Islet of Langerhans (tissue), 1 donor: ENCODE measurements at regions not wholly inside any gene's neighbourhood (a gene's known extent, or its start where the extent isn't known, plus 50 kb on each side); places are given as distances from the start of the nearest gene placed in this dataset.

Source experiments
- FAIRE-seq: peaks from one replicate; lab custom pipeline; 2011; peaks lifted over from hg19 to GRCh38; lab: Jason Lieb, UNC

DNA sequence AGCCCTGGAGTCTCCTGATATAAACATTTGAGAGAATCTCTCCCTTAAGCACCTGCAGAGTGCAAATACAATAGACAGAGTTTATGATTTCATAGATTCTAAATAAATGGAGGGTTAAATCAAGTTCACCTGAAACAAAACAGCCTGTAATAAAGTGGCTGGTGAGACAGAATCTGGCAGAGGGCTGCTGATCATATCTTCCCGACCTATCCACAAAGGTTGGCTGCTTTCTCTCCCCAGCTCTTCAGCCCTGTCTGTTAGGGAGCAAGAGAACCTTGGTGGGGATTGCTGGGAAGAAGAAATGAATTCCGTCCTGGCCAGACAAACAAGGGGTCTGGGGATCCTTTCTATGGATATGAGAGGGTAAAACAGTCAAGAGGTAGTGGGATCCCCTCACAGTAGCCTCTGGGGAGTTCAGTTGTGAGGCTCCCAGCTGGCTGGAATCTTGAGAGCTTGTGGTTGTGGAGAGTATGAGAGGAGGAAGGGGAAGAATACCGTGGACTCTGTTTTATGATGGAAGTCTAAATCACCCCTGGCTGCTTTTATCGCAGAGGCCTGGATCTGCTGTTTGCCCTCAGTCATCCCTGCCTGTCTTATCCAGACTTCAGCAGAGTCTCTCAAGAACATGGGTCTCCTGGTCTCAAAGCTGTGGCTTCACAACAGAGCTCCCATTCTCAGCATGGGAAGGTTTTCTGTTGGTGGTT is 451.3 kb downstream of the NTRK3 start:
- FAIRE-seq: no peak

DNA sequence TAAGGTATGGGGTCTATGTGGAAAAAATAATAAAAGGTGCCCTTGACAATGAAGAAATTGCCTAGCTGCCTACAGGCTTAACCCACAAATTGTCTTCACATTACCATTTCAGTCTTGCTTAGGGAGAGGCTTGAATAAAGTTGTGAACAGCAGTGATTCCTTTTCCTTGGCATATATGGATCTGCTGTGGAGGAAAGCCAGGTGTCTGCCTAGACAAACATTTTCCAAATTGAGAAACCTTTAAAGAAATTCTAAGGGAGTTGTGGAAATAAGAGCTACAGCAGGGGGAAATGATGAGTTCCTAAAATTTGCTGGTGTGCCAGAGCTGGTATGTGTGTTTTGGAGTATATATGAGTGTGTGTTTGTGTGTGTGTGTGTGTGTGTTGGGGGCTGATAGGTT is 452.1 kb downstream of the NTRK3 start:
- FAIRE-seq: no peak

GRCh38 chr15:87799838-87800237 is 456.7 kb downstream of the NTRK3 start:
- no peak for FAIRE-seq

DNA sequence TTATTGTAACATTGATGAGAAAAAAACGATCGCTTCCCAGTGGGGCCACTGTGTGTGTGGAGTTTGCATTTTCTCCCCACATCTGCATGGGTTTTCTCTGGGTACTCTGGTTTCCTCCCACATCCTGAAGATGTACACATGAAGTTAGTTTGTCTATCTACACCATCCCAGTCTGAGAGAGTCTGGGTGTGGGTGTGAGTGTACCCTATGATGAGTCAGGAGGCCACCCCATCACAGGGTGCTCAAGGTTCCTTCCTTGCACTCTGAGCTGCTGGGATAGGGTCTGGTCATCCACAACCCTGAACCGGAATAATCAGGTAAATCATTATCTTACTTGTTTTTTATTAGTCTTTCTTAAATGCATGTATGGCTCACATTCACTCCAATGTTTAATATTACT is 457.1 kb downstream of the NTRK3 start:
- FAIRE-seq: no peak

DNA sequence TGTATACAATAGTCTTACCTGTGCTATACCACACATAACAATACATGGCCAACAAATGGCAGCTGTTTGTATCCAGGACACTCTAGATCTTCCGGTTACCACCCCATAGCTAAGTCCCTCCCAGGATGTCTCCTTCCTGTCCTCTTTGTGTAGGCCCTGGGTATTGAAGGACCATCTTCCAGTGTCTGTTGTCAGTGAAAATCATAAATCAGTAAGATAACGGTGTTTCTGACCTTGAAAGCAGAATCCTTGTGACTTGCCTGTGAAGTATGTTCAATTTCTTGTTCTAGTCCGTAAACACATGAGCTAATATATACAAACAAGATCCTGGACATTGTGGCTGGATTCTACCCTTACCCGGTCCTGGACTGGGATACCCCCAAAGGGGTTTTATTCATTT is 462.8 kb downstream of the NTRK3 start:
- FAIRE-seq: no peak

DNA sequence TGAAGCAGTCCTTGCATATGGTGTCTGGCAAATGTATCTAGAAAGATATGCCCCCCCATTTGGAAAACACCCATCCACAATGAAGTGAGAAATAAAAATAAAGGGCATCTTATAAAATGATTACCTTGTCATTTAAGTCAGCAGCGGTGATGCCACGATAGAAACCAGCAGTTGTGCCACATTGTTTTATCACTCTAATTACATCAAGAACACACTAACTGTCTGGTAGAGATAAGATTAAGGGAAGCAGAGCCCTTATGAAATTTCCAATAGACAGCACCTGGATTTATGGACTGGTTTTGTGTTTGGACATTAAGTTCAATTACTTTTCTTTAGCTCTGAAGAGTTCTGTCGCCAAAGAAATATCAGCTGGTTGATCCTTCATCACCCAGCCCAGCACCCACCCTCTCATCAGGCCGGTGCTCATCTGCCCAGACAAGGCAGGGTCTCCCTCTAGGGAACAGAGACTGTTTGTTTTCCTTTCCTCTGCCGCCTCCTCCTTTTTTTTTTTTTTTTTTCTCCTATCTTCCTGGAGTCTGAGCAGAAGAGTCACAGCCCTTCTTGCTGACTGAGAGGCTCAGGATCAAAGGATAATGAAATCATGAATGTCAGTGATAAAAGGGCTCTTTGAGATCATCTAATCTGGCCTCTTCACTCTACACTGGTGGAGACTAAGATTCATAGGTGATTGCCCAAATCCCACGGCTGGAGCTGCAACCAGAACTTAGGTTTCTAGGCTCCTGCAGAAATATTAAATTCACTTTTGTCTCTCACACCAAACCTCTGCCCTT is 464.1 kb downstream of the NTRK3 start:
- no peak for FAIRE-seq

- no peak for FAIRE-seq
These were observed 474.4 kb downstream of the NTRK3 start for GRCh38 chr15:87781959-87782625.

- no peak for FAIRE-seq
These were observed 476.8 kb downstream of the NTRK3 start for GRCh38 chr15:87779746-87780145.

DNA sequence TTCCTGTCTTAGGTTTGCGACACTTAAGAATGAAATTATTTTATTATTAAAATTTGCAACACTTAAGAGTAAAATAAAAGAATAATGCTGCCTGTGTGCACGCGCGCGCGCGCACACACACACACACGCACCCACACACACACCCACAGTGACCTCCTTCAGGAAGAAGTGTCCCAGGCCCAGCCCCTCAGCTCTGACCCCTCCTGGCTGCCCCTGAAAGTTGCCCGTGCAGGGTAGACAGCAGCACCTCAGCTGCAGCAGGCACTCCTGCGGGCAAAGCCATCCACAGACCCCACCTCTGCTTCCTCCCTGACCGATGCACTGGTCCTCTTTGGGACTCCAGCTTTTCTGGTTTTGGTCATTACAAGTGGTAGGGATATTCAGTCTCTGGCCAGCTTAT is 478.2 kb downstream of the NTRK3 start:
- FAIRE-seq: no peak

GRCh38 chr15:87777054-87777561 is 479.4 kb downstream of the NTRK3 start:
- FAIRE-seq: no peak

DNA sequence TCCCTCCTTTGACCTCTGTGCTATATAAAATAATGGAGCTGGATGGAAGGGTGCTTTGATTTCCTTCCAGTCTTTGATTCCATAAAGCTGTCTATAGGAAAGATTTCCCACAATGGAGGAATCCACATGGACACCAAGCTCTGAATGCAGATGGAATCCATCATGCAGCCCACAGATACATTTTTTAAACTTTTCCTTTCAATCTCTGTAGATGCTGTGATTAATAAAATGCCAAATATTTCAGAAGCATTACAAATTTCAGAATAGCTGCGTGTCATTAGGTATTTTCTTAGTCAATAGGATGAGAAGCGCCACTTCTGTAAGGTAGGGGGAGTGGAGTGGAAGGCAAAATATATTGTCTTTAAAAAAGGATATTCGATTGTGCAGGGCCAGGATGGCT is 489.0 kb downstream of the NTRK3 start:
- FAIRE-seq: no peak

- FAIRE-seq: no peak
These were observed 491.9 kb downstream of the NTRK3 start for GRCh38 chr15:87764461-87765240.

GRCh38 chr15:87763837-87764236 is 492.7 kb downstream of the NTRK3 start:
- FAIRE-seq: no peak

- no peak for FAIRE-seq
These were observed 494.6 kb downstream of the NTRK3 start for GRCh38 chr15:87761736-87762509.

DNA sequence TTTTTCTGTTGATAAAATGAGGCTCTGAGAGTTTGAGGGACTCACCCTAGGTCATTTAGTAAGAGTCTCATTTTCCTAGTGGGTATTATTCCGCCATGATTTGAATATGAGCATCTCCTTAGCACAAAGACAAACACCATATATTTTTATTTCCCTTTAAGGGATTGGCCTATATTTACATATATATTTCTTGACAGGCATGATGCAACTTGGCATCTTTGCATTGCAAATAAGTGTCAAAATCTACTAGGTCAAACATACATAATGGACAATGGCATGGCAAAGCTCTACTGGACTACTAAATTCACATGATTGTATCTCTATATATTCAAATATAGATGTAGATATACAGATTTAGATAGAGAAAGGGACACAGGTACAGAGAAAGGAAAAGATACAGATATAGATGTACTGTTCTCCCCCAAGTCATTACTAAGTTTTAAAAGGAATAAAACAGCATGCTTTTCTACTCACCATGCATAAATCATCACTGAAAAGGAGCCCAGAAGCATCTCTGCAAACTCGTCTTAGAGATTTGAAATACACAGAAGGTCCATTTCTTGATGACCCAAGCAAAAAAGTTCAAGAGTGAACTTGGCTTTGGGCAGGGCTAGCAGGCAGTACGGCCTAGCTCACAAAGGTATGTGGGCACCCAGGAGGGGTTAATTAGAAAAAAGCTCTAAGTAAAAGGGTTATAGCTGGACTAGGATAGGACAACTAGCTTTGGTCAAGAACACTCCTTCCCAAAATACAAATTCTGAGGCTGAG is 495.8 kb downstream of the NTRK3 start:
- no peak for FAIRE-seq

- FAIRE-seq: no peak
These were observed 497.6 kb downstream of the NTRK3 start for GRCh38 chr15:87758794-87759418.

DNA sequence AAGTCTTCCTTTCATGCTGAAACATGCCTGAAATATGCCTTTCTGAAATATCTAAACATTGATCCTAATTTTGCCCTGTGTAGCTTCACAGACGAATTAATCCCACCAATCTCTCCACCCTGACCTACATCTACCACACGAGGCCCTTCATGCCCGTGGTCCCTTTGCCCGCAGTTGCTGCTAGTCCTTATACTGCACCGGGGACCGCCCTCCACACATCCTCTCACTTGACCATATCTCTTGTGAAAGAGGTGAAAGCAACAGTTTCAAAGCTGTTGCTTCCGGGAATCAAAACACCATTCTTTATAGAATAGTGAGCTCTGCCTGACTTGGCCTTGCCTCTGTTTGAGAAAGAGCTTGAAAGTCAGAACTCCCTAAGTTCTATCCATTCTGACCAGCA is 499.5 kb downstream of the NTRK3 start:
- FAIRE-seq: no peak

DNA sequence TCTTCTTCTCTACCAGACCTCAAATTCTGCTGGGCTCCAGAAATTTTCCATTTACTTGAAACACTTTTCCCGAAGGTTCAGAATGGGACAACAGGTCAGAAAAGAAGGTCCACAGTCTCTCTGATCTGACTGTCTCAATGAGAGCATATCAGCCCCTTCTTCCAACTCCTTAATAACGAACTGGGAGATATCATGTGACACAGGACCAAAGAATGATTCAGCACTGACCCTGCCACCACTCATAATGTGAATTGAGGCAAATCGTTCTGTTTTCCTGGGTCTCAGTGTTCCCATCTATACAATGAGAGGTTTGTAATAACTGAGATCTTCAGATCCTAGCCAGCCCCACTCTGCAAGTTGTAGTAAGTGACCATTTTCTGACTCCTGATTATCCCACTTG is 500.5 kb downstream of the NTRK3 start:
- no peak for FAIRE-seq

DNA sequence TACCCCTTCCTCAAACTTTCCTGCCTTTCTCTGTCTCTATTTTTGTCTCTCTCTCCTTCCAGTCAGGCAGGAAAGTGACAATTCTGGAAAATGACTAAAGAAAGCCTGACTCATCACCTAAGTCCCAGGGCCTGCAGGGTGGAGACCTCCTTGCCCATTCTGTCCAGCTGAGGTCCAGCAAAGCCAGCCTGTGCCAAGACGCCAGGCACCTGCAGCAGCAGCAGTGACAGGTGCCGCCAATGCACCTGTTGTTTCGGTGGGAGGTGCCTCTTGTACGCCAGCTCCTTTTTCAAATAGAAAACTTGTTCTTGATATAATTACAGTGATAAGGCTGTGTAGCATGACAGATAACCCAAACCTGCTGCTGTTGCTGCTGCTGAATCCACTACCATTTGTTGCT is 501.3 kb downstream of the NTRK3 start:
- no peak for FAIRE-seq

DNA sequence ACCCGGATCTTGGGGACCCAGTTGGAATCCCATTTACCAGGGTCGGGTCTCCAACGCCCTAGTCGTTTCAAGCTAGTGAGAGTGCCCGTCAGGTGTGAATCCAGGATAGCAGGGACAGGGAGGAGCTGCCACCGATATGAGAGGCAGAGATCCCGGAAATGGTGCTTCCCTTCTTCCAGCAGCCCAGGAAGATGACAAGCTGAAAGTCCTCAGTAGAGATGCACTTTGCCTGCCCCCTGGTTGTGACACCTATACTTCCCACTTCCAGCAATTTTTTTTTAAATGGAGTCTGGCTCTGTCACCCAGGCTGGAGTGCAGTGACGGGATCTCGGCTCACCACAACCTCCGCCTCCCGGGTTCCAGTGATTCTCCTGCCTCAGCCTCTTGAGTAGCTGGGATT is 503.0 kb downstream of the NTRK3 start:
- FAIRE-seq: no peak
